GM21526 (cell line): ENCODE measurements at regions not wholly inside any gene's neighbourhood (a gene's known extent, or its start where the extent isn't known, plus 50 kb on each side); places are given as distances from the start of the nearest gene placed in this dataset.
"Not testable (repeated sequence)": the region's sequence is repeated elsewhere in the genome, so short reads cannot be mapped to it uniquely, and the experiment has no call there.

Source experiments
- ATAC-seq: cut with Tn5 transposase; IDR thresholded peaks from one replicate; pipeline ENCODE4 v1.9.1; 2021; ENCODE audit warnings: moderate library complexity; ENCODE audit not compliant: unreplicated experiment, low FRiP score

DNA sequence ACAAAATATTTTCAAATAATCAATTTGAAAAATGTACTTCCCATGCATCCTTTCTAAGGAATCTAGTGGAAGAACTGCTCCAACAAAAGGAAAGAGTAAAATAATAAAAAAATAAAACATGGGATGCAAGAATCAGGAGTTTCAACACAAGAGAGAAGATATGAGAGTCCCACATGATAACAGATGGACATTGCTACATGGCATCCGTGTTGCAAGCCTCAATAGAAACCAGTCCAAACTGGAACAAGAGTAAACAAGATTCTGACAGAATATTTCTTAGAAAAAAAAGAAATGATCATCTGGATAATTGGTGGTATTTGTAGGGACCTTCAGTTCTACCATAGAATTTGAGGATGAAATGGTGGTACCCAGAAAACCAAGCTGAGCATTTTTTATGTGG is 186.8 kb downstream of the FRK start:
- no peak for ATAC-seq

DNA sequence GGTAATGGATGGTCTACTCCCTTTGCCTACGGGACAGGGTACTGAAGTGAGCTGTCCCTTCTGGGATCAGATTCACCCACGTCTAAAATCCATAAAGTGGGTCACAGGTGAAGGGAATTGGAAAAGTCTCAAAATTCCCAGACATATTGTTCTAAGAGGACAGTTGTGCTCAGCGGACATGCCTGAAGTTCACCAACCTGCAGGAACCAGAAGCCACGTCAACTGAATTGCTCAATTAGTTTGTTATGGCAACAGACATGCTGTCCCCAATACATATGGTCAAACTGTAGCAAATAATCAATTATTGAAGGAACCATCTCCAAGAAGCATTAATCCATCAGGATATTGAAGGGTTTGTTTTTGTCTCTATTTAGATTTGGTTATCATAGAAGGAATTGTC is 190.2 kb downstream of the FRK start:
- ATAC-seq = no peak

DNA sequence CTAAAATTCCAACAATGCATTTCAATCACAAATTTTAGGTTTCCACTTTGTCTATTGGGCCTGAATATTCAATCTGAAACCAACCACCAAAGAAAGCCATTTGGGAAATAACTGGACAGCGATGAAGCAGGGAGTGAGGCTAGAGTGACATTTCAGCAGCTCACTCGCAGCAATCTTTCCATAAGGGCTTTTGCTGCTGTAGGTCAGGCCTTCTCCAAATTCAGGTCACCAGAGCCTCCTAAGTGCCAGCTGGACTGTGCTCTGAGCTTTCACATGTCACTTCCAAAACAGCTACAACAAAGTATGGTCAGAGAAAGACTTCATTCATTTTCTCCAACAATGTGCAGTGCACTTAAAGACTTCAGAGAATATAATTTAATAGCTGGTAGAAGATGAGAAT is 194.8 kb downstream of the FRK start:
- no peak for ATAC-seq

DNA sequence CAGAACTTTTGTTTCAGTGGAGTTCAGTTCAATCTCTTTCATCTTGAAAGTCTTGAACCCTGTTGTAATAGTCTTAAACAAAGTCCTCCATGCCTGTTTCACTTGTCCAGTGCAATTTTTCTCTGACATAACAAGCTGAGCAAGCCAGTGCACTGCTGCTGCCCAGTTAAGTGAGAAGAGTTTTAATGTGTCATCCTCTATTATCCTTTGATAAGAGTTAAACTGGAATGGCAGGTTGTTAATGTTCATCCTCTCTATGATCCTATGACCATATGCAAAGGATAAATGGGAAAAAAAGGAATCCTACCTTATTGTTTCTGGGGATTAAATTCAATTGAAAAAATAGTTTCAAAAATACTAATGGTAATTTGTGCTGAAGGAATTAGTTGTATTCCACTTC is 197.5 kb downstream of the FRK start:
- ATAC-seq = no peak

DNA sequence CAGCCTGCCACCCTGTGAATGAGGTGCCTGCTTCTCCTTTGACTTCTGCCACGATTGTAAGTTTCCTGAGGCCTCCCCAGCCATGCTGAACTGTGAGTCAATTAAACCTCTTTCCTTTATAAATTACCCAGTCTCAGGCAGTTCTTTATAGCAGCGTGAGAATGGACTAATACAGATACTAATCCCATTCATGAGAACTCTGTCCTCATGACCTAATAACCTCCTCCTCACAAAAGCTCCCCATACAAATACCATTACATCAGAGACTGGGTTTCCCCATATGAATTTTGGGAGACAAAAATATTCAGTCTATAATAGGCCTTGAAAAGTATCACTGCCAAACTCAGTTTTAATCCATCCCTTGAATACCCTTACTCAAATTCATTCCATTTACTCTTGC is 199.0 kb downstream of the FRK start:
- not testable (repeated sequence) for ATAC-seq

DNA sequence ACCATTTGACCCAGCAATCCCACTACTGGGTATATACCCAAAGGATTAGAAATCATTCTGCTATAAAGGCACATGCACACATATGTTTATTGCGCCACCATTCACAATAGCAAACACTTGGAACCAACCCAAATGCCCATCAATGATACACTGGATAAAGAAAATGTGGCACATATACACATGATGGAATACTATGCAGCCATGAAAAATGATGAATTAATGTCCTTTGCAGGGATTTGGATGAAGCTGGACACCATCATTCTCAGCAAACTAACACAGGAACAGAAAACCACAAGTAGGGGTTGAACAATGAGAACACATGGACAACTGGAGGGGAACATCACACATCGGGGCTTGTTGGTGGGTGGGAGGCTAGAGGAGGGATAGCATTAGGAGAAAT is 201.1 kb downstream of the FRK start:
- ATAC-seq = not testable (repeated sequence)

DNA sequence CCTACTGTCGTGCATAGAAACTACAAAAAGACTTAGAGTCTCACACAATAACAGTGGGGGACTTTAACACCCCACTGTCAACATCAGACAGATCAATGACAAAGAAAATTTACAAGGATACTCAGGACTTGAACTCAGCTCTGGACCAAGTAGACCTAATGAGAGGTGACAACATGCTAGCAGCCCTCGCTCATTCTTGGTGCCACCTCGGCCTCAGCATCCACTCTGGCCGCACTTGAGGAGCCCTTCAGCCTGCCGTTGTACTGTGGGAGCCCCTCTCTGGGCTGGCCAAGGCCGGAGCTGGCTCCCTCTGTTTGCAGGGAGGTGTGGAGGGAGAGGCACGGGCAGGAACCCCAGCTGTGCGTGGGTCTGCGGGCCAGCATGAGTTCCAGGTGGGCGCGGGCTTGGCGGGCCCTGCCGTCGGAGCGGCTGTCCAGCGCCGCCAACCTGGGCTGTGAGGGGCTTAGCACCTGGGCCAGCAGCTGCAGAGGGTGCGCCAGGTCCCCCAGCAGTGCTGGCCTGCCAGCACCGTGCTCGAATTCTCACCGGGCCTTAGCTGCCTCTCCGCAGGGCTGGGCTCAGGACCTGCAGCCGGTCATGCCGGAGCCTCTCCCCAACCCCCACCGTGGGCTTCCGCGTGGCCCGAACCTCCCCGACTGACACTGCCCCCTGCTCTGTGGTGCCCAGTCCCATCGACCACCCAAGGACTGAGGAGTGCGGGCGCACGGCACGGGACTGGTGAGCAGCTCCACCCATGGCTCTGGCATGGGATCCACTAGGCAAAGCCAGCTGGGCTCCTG is 205.6 kb downstream of the FRK start:
- ATAC-seq = no peak

DNA sequence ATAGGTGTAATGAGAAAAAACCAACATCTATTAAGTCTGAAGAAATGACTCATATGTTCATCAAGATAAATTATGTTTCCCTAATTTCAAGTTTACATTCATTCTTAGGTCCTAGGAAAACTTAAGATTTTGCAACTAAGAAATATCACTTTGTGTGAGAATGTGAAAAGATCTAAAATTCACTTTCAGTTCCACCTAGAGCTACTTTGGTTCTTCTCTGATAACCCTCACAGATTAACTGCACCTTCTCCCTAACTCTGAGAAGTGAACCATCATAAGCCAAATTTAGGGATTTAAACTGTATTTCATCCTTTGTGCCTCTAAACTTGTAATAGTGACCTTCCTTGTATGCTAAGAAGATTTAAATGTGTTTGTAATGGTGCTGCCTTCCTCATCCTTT is 213.0 kb downstream of the FRK start:
- no peak for ATAC-seq

DNA sequence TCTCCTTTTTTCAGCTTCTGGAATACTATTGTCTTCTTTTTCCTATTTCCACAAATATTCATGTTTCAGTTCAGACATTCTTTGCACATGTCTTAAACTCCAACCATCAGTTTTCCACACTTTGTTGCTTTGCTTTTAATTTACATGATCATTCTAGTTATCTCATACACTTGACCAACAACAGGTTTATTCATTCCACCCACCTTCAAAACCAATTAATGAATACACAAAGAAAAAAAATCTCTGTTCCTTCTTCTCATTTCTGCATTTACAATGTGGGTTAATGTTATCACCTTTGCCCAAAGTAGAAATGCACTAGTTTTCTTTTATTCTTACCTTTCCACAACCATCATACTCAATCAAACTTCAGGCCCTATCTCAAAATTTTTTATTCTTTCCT is 216.7 kb downstream of the FRK start:
- no peak for ATAC-seq

DNA sequence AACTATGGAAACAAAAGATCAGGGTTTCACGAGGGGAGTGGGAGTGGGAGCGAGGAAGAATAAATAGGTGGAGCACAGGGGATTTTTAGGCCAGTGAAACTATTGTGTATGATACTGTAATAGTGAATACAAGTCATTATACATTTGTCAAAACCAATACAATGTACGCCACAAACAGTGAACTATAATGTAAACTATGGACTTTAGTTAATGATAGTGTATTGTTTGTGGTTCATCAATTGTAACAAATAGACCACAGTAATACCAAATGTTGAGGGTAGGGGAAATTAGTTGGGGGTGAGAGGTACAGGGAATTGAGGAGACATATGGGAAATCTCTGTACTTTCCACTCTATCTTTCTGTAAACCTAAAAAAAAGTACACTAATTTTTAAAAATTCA is 218.4 kb downstream of the FRK start:
- no peak for ATAC-seq

DNA sequence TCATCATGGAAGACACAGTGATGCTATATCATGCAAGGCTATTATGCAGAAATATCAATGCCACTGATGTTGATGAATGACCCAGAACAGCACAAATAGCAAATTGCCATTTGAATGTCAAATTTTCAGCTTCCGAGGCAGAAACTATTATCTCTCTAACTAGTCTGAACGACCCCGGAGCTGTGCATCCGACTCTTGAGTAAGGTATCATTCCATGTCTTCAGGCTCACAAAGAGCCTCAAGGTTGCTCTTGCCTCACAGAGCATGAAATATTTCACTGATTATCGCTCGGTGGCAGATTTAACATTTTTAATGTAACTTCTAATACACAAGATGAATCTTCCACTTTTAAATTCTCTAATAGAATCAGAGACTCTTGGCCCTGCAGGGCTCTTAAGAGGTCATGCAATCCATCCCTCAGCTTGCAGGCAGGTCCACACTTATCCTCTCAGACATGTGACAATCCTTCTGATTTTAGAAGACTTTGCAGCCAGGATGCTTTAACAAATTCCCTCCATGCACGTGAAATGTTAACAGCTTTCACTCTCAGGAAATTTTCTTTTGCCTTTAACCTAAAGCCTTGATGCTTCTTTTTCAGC is 221.0 kb downstream of the FRK start:
- ATAC-seq = no peak

DNA sequence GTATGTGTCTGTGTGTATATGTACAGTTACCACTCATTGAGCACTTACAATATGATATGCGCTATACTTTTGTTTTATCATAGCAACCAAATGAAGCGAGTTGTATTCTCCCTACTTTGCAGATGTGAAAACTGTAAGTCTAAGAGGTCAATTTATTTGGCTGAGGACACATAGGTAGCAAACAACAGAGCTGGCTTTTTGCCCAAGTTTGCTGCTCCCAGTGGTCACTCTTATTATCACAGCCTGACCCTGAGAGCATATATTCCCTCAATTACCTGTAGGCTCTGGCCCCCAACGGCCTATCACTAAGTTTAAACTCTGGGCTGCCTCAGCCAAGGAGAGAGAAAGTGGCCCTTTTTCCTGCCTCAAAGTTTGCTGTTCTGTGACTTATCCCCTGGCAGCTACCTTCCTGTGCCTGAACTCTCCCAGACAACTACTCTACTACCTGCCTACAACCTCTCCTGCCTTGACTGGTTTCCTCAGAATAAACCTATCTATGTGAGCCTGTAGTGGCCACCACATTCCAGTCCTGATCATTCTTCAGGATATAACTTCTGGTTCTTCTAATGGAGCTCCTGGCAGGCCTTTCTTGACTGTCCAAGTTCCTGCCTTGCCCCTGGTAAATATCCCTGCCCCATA is 221.8 kb downstream of the FRK start:
- peak; percentile 98 for ATAC-seq

DNA sequence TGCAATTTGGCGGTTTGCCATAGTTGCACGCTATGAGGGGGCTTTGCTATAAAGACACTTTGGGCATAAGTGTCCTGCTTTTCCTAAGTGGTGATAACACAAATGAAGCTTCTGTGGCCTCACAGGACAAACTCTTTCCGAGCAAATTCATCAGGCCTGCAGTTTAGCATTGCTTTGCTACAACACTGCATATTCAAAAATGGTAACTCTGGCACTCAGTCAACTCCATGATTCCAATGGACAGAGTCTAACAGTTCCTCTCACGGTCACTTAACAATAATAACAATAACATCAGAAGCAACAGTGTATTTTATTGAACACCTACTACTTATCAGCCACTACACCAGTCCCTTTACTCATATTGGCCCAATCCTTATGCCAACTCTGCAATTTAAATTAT is 222.5 kb downstream of the FRK start:
- ATAC-seq = no peak

DNA sequence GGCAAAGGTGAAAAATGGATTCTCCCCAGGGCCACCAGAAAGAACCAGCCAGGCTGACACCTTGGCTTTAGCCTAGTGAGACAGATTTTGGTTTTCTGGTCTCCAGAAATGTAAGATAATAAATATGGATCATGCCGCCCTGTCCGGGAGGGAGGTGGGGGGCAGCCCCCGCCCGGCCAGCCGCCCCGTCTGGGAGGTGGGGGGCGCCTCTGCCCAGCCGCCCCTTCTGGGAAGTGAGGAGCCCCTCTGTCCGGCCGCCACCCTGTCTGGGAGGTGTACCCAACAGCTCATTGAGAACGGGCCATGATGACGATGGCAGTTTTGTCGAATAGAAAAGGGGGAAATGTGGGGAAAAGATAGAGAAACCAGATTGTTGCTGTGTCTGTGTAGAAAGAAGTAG is 224.3 kb downstream of the FRK start:
- not testable (repeated sequence) for ATAC-seq

DNA sequence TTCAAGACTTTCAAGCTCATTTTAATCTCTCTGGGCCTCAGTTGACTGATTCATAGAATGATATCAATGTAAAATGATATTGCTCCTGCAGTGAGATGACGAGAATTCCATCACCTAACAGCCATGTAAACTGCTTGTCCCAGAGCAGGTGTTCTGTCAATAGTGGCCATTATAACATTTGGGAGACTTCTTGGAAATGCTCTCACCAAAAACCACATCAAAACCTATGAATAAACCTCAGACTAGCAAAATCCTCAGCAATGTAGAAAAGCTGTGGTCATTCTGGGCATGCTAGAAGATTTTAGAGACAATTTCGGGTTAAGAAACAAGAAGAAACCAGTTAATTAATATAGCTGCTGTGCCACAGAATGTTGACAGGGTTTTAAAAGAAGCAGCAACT is 225.4 kb downstream of the FRK start:
- no peak for ATAC-seq

DNA sequence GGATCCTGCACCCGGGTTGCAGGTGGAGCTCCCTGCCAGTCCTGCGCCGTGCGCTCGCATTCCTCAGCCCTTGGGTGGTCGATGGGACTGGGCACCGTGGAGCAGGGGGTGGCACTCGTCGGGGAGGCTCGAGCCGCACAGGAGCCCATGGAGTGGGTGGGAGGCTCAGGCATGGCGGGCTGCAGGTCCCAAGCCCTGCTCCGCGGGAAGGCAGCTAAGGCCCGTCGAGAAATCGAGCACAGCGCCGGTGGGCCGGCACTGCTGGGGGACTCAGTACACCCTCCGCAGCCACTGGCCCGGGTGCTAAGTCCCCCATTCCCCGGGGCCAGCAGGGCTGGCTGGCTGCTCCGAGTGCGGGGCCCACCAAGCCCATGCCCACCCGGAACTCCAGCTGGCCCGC is 226.1 kb downstream of the FRK start:
- ATAC-seq = not testable (repeated sequence)

DNA sequence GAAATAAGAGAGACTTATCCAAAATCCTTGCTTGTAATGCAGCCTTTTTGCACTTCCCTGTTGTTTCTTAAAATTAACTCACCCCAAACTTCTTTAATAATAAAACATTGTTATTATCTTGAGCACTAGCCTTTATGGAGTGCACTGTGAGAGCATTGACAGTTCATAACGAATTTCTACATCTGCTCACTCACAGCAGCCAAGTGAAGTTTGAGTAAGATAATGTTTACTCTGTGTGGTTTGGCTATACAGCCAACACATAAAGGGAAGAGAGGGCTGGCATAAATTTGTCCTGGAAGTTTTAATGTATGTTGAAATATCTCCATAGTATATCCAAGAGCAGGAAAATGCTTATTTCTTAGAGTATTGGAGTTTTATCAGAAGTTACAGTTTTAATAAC is 227.9 kb downstream of the FRK start:
- ATAC-seq = no peak

DNA sequence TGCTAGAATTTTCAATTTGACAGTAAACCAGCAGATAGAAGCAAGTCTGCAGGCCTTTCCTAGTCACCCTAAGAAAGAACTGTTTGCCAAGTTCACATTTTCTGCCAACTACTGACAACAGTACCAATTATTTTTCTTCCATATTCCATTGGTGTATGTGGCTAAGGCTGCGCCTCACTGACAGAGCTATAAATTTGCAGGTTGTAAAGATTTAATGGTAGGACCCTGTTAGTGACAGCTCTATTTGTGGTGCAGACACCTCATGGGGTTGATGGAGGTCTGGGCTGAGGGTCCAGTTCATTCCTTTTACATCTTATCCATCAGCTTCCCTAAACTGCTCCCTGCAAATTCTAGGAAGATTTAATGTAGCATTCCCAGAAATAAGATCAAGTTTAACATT is 228.5 kb downstream of the FRK start:
- no peak for ATAC-seq

DNA sequence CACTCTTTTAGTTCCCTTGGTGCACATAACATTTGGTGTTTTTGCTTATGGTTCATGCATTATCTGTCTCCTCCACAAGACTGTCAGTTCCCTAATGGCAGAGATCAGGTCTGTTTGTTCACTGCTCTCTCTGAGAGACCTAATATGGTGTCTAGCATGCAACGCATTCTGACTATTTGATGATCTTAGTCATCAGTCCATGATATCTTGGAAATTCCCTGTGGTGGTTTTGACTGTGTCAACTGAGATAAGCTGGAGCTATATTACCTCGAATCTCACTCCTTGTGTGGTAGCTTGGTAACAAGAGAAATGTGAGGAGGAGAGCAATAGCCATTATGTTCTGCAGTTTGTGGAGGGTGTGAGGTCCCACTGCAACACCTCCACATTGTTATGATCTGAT is 229.8 kb downstream of the FRK start:
- no peak for ATAC-seq

DNA sequence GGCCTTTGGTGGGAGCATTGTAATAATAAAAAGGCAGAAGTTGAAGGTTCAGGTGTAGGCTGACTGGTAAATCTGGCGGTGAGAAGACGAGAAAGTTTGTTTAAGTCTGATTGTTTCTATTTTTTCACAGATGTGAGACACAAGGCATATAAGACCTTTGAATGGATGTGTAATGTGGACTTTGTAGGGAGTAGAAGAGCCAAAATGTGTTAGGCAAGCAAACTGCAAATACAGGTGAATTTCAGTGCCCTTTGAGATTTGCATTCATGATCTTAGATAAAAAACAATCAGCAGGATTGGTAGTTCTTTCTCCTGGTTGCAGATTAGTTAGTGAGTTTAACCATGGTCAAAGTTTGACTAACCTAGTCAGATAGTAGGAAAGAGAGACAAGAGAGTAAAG is 238.9 kb downstream of the FRK start:
- ATAC-seq = no peak

DNA sequence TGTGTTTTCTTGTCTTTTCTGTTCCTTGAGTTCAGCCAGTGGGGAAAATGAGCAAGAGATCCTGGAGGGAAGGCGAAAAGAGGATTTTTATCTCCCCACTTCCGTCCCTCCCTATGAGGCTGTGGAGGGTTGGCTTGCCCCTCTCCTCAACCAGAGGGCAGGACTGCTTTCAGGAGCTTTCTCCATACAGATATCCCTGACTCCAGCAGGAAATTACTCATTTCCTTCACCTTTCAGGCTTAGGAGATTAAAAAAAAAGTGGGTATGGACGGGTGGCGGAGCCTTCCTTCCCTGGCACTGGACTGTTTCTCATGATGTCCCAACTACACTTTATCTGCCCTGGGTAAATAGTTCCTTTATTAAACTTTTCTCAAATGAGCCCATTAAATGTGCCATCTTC is 241.2 kb downstream of the FRK start:
- ATAC-seq = no peak

DNA sequence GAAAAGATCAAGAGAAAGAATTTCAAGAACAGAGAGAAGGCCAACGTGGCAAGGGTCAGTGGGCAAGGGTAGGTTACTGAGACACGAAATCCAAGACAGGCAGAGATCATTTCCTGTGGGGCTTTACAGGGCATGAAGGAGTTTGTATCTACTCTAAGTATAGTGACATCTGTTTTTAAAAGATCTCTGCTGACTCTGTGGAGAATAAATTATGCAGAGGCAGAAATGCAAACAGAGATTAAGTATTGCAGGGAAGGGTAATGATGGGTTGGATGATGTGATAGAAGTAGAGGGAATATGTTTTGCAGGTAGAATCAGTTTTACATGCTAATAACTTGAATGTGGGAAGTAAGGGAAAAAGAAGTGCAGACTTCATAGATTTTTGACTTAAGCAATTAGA is 243.5 kb downstream of the FRK start:
- ATAC-seq = no peak
